Keratinocyte (primary cell): ENCODE measurements at regions not wholly inside any gene's neighbourhood (a gene's known extent, or its start where the extent isn't known, plus 50 kb on each side); places are given as distances from the start of the nearest gene placed in this dataset.

Source experiments
- DNase-seq: peaks from one replicate; pipeline ENCODE4 v3.0.0-alpha.2; 2011; ENCODE audit warnings: low read depth, missing footprints, low spot score
- FAIRE-seq: peaks from 2 replicates; lab custom pipeline; 2011; peaks lifted over from hg19 to GRCh38; lab: Jason Lieb, UNC
- H2AFZ ChIP-seq: 2 replicates; pipeline ENCODE4 v1.6.0; 2012; ENCODE audit warnings: low read length, control low read depth, inconsistent platforms; ENCODE audit not compliant: control insufficient read depth
- H3K27ac ChIP-seq: 2 replicates; pipeline ENCODE4 v1.5.1; 2011; ENCODE audit warnings: low read length; ENCODE audit not compliant: control insufficient read depth, insufficient read depth
- H3K27me3 ChIP-seq: 3 replicates; pipeline ENCODE4 v1.6.0; 2011; ENCODE audit warnings: low read length; ENCODE audit not compliant: control insufficient read depth, insufficient read depth; ENCODE audit errors: extremely low read depth
- H3K36me3 ChIP-seq, 2 experiments: 2 replicates in 1 of 2; 3 replicates in 1 of 2; pipeline ENCODE4 v1.5.1; 2011; ENCODE audit warnings: low read length in 2 of 2, mild to moderate bottlenecking in 1 of 2; ENCODE audit not compliant: control insufficient read depth in 2 of 2, insufficient read depth in 2 of 2; ENCODE audit errors: extremely low read depth in 1 of 2
- H3K4me1 ChIP-seq: 3 replicates; pipeline ENCODE4 v1.5.1; 2011; ENCODE audit warnings: low read length; ENCODE audit not compliant: control insufficient read depth, insufficient read depth; ENCODE audit errors: extremely low read depth
- H3K4me2 ChIP-seq: 3 replicates; pipeline ENCODE4 v1.6.0; 2011; ENCODE audit warnings: low read depth, low read length; ENCODE audit not compliant: control insufficient read depth, insufficient read depth; ENCODE audit errors: extremely low read depth
- H3K4me3 ChIP-seq, 3 experiments: fragments of 200-600 bp in 1 of 3; sonication (generic) in 1 of 3; 2 replicates in 2 of 3; 3 replicates in 1 of 3; pipeline ENCODE4 v1.5.1; 2011 to 2016; ENCODE audit warnings: low read length in 3 of 3, mild to moderate bottlenecking in 3 of 3, control low read depth in 2 of 3, inconsistent platforms in 1 of 3, low read depth in 1 of 3, mixed read lengths in 1 of 3, mixed run types in 1 of 3, moderate library complexity in 1 of 3; ENCODE audit not compliant: control insufficient read depth in 2 of 3, insufficient read depth in 2 of 3; ENCODE audit errors: extremely low read depth in 1 of 3
- H3K79me2 ChIP-seq: 2 replicates; pipeline ENCODE4 v1.6.0; 2012; ENCODE audit warnings: low read length; ENCODE audit not compliant: control insufficient read depth, insufficient read depth
- H3K9ac ChIP-seq: 3 replicates; pipeline ENCODE4 v1.6.0; 2011; ENCODE audit warnings: low read length; ENCODE audit not compliant: control insufficient read depth, insufficient read depth; ENCODE audit errors: extremely low read depth
- H3K9me1 ChIP-seq: 3 replicates; pipeline ENCODE4 v1.6.0; 2011; ENCODE audit warnings: low read length; ENCODE audit not compliant: control insufficient read depth, insufficient read depth; ENCODE audit errors: extremely low read depth
- H3K9me3 ChIP-seq: 2 replicates; pipeline ENCODE4 v1.5.1; 2012; ENCODE audit warnings: low read depth, low read length; ENCODE audit not compliant: control insufficient read depth
- H4K20me1 ChIP-seq: 3 replicates; pipeline ENCODE4 v1.6.0; 2011; ENCODE audit warnings: low read length; ENCODE audit not compliant: control insufficient read depth, insufficient read depth; ENCODE audit errors: extremely low read depth
- CTCF ChIP-seq, 3 experiments: IDR thresholded peaks in 1 of 3; conservative IDR thresholded peaks in 1 of 3; optimal IDR thresholded peaks in 1 of 3; 2 replicates in 2 of 3; 3 replicates in 1 of 3; pipeline versions ENCODE3 to v1.5.1; 2011; ENCODE audit warnings: low read length in 3 of 3, mild to moderate bottlenecking in 3 of 3, moderate library complexity in 2 of 3, control low read depth in 1 of 3, inconsistent platforms in 1 of 3; ENCODE audit not compliant: insufficient read depth in 2 of 3; ENCODE audit errors: extremely low read depth in 1 of 3
- EZH2 ChIP-seq: IDR thresholded peaks from one replicate; pipeline ENCODE4 v1.6.1; 2012; ENCODE audit warnings: inconsistent platforms, mild to moderate bottlenecking, low read length, moderate library complexity
- dilution Hi-C: fragments of 300-500 bp; cut with MboI; formaldehyde crosslinking; loops from one replicate; pipeline ENCODE4 v1.7.0; 2020; ENCODE audit warnings: low sequenced_read_pairs; ENCODE audit not compliant: extremely low pct_ligation_motif_present

GRCh38 chr1:195898924-195899323, 709.3 kb downstream of the KCNT2 start:
- no peak overlapping the region for H3K27ac ChIP-seq
- no peak for DNase-seq
- no peak overlapping the region for H3K9ac ChIP-seq
- H3K9me3 ChIP-seq: no peaks in the 10 kb centered on the region
- no peaks in the 10 kb centered on the region for H4K20me1 ChIP-seq
- H3K4me2 ChIP-seq: no peak overlapping the region
- dilution Hi-C loops: no loop called here
- no peaks in the 10 kb centered on the region for H3K4me1 ChIP-seq
- H3K79me2 ChIP-seq: no peaks in the 10 kb centered on the region
- TF ChIP-seq EZH2: no peak
- TF ChIP-seq CTCF (optimal IDR thresholded peaks at IDR 0.05 in 1 of 3, IDR thresholded peaks at IDR 0.05 in 1 of 3, conservative IDR thresholded peaks at IDR 0.05 in 1 of 3; ENCODE audit: extremely low read depth in 1 of 3, insufficient read depth in 2 of 3, low read length in 3 of 3): no peak
- no peak overlapping the region for H2AFZ ChIP-seq
- no peaks in the 10 kb centered on the region for H3K36me3 ChIP-seq
- no peaks in the 10 kb centered on the region for H3K27me3 ChIP-seq
- H3K4me3 ChIP-seq: no peak overlapping the region
- FAIRE-seq: no peak
- H3K9me1 ChIP-seq: no peaks in the 10 kb centered on the region

GRCh38 chr1:195898373-195898772, 709.9 kb downstream of the KCNT2 start:
- H3K9ac ChIP-seq: no peak overlapping the region
- H3K4me3 ChIP-seq: no peak overlapping the region
- no peak overlapping the region for H3K27ac ChIP-seq
- no peaks in the 10 kb centered on the region for H3K27me3 ChIP-seq
- no peaks in the 10 kb centered on the region for H3K9me3 ChIP-seq
- H3K79me2 ChIP-seq: no peaks in the 10 kb centered on the region
- dilution Hi-C loops: no loop called here
- H4K20me1 ChIP-seq: no peaks in the 10 kb centered on the region
- no peaks in the 10 kb centered on the region for H3K4me1 ChIP-seq
- H3K9me1 ChIP-seq: no peaks in the 10 kb centered on the region
- FAIRE-seq: no peak
- no peak for DNase-seq
- TF ChIP-seq EZH2 (no peak), CTCF (optimal IDR thresholded peaks at IDR 0.05 in 1 of 3, IDR thresholded peaks at IDR 0.05 in 1 of 3, conservative IDR thresholded peaks at IDR 0.05 in 1 of 3; ENCODE audit: extremely low read depth in 1 of 3, insufficient read depth in 2 of 3, low read length in 3 of 3) (no peak)
- H3K4me2 ChIP-seq: no peak overlapping the region
- H2AFZ ChIP-seq: no peak overlapping the region
- no peaks in the 10 kb centered on the region for H3K36me3 ChIP-seq
